ENCODE measurements at regions not wholly inside any gene's neighbourhood (a gene's known extent, or its start where the extent isn't known, plus 50 kb on each side); places are given as distances from the start of the nearest gene placed in this dataset.
A peak's percentile ranks its signal among the peaks of the same experiment; 100 is the strongest.

GRCh38 chr19:46546194-46546896 lies 50.7 kb upstream of the PNMA8B start:
- peak; percentile 24 for DNase-seq (ENCODE audit: low read depth)

- no peak for DNase-seq (ENCODE audit: low read depth)
These were observed 50.4 kb upstream of the CALM3 start for GRCh38 chr19:46550684-46551083.

GRCh38 chr19:46551164-46551563 lies 50.0 kb upstream of the CALM3 start:
- no peak for DNase-seq (ENCODE audit: low read depth)

All from RPMI7951 (cell line).